SK-N-SH treated with all-trans-retinoic acid at 6 μM for 48 hours (cell line): ENCODE measurements at regions not wholly inside any gene's neighbourhood (a gene's known extent, or its start where the extent isn't known, plus 50 kb on each side); places are given as distances from the start of the nearest gene placed in this dataset.

Experiments
- ATAC-seq: fragments of 200-7000 bp; cut with Tn5 transposase; 3 replicates; pipeline ENCODE4 v1.9.1; 2020; ENCODE audit warnings: mild to moderate bottlenecking, moderate library complexity
- BACH2 ChIP-seq: fragments of 250-450 bp; sonication (Bioruptor Pico); IDR thresholded peaks from 2 replicates; pipeline ENCODE4 v1.9.0; 2021; ENCODE audit warnings: mild to moderate bottlenecking, borderline replicate concordance
- CSDC2 ChIP-seq: fragments of 250-450 bp; sonication (Bioruptor Pico); IDR thresholded peaks from 2 replicates; pipeline ENCODE4 v1.5.0; 2020; ENCODE audit warnings: mild to moderate bottlenecking, moderate library complexity
- ESRRG ChIP-seq: fragments of 250-450 bp; sonication (Bioruptor Pico); IDR thresholded peaks from 2 replicates; pipeline ENCODE4 v1.6.1; 2021; ENCODE audit warnings: mild to moderate bottlenecking
- ISL1 ChIP-seq: fragments of 250-450 bp; sonication (Bioruptor Pico); IDR thresholded peaks from 2 replicates; pipeline ENCODE4 v2.1.2; 2022; ENCODE audit warnings: mild to moderate bottlenecking, moderate library complexity
- OSR1 ChIP-seq: fragments of 250-450 bp; sonication (Bioruptor Pico); IDR thresholded peaks from 2 replicates; pipeline ENCODE4 v1.8.0; 2022; ENCODE audit warnings: moderate library complexity, mild to moderate bottlenecking, inconsistent platforms
- PPARA ChIP-seq: fragments of 250-450 bp; sonication (Bioruptor Pico); IDR thresholded peaks from 2 replicates; pipeline ENCODE4 v1.5.0; 2020; ENCODE audit warnings: mild to moderate bottlenecking, borderline replicate concordance
- RARB ChIP-seq: fragments of 250-450 bp; sonication (Bioruptor Pico); IDR thresholded peaks from 2 replicates; pipeline ENCODE4 v1.8.0; 2021; ENCODE audit warnings: mild to moderate bottlenecking, moderate library complexity
- SNAI2 ChIP-seq: fragments of 250-450 bp; sonication (Bioruptor Pico); IDR thresholded peaks from 2 replicates; pipeline ENCODE4 v1.5.0; 2020; ENCODE audit warnings: mild to moderate bottlenecking, moderate library complexity
- TCF4 ChIP-seq: fragments of 250-450 bp; sonication (Bioruptor Pico); IDR thresholded peaks from 2 replicates; pipeline ENCODE4 v1.8.0; 2021; ENCODE audit warnings: mild to moderate bottlenecking, moderate library complexity, borderline replicate concordance
- ZC3H10 ChIP-seq: fragments of 250-450 bp; sonication (Bioruptor Pico); IDR thresholded peaks from 2 replicates; pipeline ENCODE4 v1.5.1; 2021; ENCODE audit warnings: mild to moderate bottlenecking, moderate library complexity
- ZFP3 ChIP-seq: fragments of 250-450 bp; sonication (Bioruptor Pico); IDR thresholded peaks from 2 replicates; pipeline ENCODE4 v1.5.0; 2020; ENCODE audit warnings: mild to moderate bottlenecking, moderate library complexity
- ZFP30 ChIP-seq: fragments of 450-650 bp; formaldehyde crosslinking; IDR thresholded peaks from 2 replicates; pipeline ENCODE4 v1.5.0; 2022; ENCODE audit warnings: mild to moderate bottlenecking, moderate library complexity
- ZNF565 ChIP-seq: fragments of 450-650 bp; formaldehyde crosslinking; conservative IDR thresholded peaks from 2 replicates; pipeline ENCODE4 v1.5.0; 2020; ENCODE audit warnings: low read depth, mild to moderate bottlenecking, moderate library complexity
- ZNF70 ChIP-seq: fragments of 450-650 bp; formaldehyde crosslinking; IDR thresholded peaks from 2 replicates; pipeline ENCODE4 v1.5.0; 2020; ENCODE audit warnings: mild to moderate bottlenecking, moderate library complexity
- ZNF8 ChIP-seq: fragments of 450-650 bp; formaldehyde crosslinking; IDR thresholded peaks from 2 replicates; pipeline ENCODE4 v1.5.0; 2020; ENCODE audit warnings: mild to moderate bottlenecking, moderate library complexity
- TF ChIP-seq, protein P1 (sequence below): fragments of 250-450 bp; sonication (Bioruptor Pico); IDR thresholded peaks from 2 replicates; pipeline ENCODE4 v1.5.0; 2020; ENCODE audit warnings: mild to moderate bottlenecking, moderate library complexity
- TF ChIP-seq, protein P2 (sequence below): fragments of 250-450 bp; sonication (Bioruptor Pico); IDR thresholded peaks from 2 replicates; pipeline ENCODE4 v1.5.1; 2021; ENCODE audit warnings: mild to moderate bottlenecking, moderate library complexity
- TF ChIP-seq, protein P3 (sequence below): fragments of 250-450 bp; sonication (Bioruptor Pico); IDR thresholded peaks from 2 replicates; pipeline ENCODE4 v1.5.1; 2020; ENCODE audit warnings: low read depth, mild to moderate bottlenecking, moderate library complexity
- TF ChIP-seq, protein P4 (sequence below): fragments of 250-450 bp; sonication (Bioruptor Pico); IDR thresholded peaks from 2 replicates; pipeline ENCODE4 v1.8.0; 2020; ENCODE audit warnings: mild to moderate bottlenecking, moderate library complexity, borderline replicate concordance

DNA sequence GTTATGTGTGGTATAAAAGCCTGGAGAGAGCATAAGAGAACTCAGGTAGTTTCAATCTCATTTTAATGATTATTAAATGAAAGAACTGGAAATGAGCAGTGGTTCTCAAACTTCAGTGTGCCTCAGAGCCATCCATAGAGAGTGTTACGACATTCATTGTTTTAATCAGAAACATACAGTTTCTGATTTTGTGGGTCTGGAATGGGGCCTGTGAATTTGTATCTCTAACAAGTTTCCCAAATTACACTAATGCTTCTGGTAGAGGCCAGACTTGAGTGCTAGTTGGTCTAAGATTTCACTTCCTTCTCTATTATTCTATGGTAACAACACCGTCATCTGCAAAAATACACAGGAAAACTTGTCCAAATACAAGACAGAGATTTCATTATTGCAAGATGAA lies 292.0 kb upstream of the NECTIN3 start:
- ATAC-seq: no peak
- TF ChIP-seq ISL1: no peak
- no peak for TF ChIP-seq PPARA (CRISPR knock-in tag)
- no peak for TF ChIP-seq ESRRG (CRISPR knock-in tag)

DNA sequence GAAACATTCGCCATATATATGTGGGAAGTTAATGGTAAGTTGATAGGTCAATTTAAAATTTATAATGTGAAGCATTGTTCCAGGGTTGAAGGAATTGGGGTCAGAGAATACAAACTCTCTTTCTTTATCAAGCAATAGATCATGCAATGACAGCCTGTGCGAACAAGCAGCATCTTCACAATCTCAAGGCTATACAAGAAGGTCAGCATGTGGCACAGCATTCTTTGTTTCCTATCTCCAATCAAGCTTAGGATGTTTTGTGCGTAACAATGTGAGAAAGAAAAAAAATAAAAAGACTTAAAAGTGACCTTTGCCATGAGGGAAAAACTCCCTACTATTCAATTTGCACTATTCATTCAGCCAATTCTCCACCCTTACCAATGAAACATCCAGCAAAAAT lies 288.1 kb upstream of the NECTIN3 start:
- ATAC-seq: no peak
- no peak for TF ChIP-seq TCF4 (CRISPR knock-in tag)
- TF ChIP-seq SNAI2 (CRISPR knock-in tag): no peak
- TF ChIP-seq BACH2: no peak

DNA sequence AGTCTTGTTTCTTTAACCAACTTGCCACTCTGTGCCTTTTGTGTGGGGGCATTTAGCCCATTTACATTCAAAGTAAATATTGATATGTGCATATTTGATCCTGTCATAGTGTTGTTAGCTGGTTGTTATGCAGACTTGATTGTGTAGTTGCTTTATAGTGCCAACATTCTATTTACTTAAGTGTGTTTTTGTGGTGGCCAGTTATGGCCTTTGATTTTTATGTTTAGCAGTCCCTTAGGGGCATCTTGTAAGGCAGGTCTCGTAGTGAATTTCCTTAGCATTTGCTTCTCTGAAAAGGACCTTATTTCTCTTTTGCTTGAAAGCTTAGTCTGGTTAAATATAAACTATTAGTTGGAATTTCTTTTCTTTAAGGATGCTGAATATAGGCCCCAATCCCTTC lies 282.8 kb upstream of the NECTIN3 start:
- no peak for TF ChIP-seq BACH2
- TF ChIP-seq OSR1 (CRISPR knock-in tag): no peak
- no peak for TF ChIP-seq TCF4 (CRISPR knock-in tag)
- no peak for TF ChIP-seq ESRRG (CRISPR knock-in tag)
- TF ChIP-seq ZC3H10 (CRISPR knock-in tag): no peak
- TF ChIP-seq ZNF70 (CRISPR knock-in tag): no peak
- no peak for TF ChIP-seq SNAI2 (CRISPR knock-in tag)
- no peak for TF ChIP-seq CSDC2 (CRISPR knock-in tag)
- TF ChIP-seq, protein P1, sequence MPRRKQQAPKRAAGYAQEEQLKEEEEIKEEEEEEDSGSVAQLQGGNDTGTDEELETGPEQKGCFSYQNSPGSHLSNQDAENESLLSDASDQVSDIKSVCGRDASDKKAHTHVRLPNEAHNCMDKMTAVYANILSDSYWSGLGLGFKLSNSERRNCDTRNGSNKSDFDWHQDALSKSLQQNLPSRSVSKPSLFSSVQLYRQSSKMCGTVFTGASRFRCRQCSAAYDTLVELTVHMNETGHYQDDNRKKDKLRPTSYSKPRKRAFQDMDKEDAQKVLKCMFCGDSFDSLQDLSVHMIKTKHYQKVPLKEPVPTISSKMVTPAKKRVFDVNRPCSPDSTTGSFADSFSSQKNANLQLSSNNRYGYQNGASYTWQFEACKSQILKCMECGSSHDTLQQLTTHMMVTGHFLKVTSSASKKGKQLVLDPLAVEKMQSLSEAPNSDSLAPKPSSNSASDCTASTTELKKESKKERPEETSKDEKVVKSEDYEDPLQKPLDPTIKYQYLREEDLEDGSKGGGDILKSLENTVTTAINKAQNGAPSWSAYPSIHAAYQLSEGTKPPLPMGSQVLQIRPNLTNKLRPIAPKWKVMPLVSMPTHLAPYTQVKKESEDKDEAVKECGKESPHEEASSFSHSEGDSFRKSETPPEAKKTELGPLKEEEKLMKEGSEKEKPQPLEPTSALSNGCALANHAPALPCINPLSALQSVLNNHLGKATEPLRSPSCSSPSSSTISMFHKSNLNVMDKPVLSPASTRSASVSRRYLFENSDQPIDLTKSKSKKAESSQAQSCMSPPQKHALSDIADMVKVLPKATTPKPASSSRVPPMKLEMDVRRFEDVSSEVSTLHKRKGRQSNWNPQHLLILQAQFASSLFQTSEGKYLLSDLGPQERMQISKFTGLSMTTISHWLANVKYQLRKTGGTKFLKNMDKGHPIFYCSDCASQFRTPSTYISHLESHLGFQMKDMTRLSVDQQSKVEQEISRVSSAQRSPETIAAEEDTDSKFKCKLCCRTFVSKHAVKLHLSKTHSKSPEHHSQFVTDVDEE: no peak
- TF ChIP-seq, protein P2, sequence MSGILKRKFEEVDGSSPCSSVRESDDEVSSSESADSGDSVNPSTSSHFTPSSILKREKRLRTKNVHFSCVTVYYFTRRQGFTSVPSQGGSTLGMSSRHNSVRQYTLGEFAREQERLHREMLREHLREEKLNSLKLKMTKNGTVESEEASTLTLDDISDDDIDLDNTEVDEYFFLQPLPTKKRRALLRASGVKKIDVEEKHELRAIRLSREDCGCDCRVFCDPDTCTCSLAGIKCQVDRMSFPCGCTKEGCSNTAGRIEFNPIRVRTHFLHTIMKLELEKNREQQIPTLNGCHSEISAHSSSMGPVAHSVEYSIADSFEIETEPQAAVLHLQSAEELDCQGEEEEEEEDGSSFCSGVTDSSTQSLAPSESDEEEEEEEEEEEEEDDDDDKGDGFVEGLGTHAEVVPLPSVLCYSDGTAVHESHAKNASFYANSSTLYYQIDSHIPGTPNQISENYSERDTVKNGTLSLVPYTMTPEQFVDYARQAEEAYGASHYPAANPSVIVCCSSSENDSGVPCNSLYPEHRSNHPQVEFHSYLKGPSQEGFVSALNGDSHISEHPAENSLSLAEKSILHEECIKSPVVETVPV (CRISPR knock-in tag): no peak
- no peak for TF ChIP-seq ZFP3 (CRISPR knock-in tag)
- no peak for TF ChIP-seq RARB (CRISPR knock-in tag)
- TF ChIP-seq ZNF565: no peak
- TF ChIP-seq, all 23 proteins: peak for 0
- no peak for ATAC-seq

DNA sequence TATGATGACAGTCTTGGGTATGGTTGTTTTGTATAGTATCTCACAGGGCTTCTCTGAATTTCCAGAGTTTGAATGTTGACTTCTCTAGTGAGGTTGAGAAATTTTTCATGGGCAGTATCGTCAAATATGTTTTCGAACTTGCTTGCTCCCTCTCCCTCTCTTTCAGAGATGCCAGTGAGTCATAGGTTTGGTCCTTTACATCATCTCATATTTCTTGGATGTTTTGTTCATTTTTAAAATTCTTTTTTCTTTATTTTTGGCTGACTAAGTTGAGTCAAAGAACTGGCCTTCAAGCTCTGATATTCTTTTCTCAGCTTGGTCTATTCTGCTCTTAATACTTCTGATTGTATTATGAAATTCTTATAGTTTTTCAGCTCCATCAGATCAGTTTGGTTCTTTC lies 282.3 kb upstream of the NECTIN3 start:
- ATAC-seq: no peak
- TF ChIP-seq RARB (CRISPR knock-in tag) (no peak), ZNF565 (no peak), BACH2 (no peak), ZNF70 (CRISPR knock-in tag) (no peak), ZNF8 (CRISPR knock-in tag) (no peak), ZFP30 (CRISPR knock-in tag) (no peak), CSDC2 (CRISPR knock-in tag) (no peak), SNAI2 (CRISPR knock-in tag) (no peak)
- TF ChIP-seq, protein P3, sequence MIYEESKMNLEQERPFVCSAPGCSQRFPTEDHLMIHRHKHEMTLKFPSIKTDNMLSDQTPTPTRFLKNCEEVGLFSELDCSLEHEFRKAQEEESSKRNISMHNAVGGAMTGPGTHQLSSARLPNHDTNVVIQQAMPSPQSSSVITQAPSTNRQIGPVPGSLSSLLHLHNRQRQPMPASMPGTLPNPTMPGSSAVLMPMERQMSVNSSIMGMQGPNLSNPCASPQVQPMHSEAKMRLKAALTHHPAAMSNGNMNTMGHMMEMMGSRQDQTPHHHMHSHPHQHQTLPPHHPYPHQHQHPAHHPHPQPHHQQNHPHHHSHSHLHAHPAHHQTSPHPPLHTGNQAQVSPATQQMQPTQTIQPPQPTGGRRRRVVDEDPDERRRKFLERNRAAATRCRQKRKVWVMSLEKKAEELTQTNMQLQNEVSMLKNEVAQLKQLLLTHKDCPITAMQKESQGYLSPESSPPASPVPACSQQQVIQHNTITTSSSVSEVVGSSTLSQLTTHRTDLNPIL: no peak
- TF ChIP-seq, protein P4, sequence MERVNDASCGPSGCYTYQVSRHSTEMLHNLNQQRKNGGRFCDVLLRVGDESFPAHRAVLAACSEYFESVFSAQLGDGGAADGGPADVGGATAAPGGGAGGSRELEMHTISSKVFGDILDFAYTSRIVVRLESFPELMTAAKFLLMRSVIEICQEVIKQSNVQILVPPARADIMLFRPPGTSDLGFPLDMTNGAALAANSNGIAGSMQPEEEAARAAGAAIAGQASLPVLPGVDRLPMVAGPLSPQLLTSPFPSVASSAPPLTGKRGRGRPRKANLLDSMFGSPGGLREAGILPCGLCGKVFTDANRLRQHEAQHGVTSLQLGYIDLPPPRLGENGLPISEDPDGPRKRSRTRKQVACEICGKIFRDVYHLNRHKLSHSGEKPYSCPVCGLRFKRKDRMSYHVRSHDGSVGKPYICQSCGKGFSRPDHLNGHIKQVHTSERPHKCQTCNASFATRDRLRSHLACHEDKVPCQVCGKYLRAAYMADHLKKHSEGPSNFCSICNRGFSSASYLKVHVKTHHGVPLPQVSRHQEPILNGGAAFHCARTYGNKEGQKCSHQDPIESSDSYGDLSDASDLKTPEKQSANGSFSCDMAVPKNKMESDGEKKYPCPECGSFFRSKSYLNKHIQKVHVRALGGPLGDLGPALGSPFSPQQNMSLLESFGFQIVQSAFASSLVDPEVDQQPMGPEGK (CRISPR knock-in tag): no peak
- TF ChIP-seq, protein P2 (CRISPR knock-in tag): no peak
- TF ChIP-seq, protein P1: no peak
